MCF 10A (cell line): ENCODE measurements at regions not wholly inside any gene's neighbourhood (a gene's known extent, or its start where the extent isn't known, plus 50 kb on each side); places are given as distances from the start of the nearest gene placed in this dataset.
"Not testable (repeated sequence)": the region's sequence is repeated elsewhere in the genome, so short reads cannot be mapped to it uniquely, and the experiment has no call there.

Experiments
- BruUV-seq: library from RNA; stranded (reverse); fragments of 400-500 nt; replicated peaks from 2 replicates; lab custom pipeline; 2021; lab: Mats Ljungman, UMichigan
- CTCF ChIA-PET: fragments of 300-600 bp; sonication (Branson Sonifier 250); formaldehyde crosslinking; extraction: SDS; loops from one replicate; lab custom pipeline; 2021; ENCODE audit warnings: antibody characterized with exemption, inconsistent platforms; lab: Yijun Ruan, JAX
- POLR2A ChIA-PET: fragments of 300-600, 350-650 bp; sonication (Branson Sonifier 250); formaldehyde crosslinking; extraction: SDS; loops from one replicate; lab custom pipeline; 2020; ENCODE audit warnings: antibody characterized with exemption, inconsistent platforms; lab: Yijun Ruan, JAX
- DNase-seq: peaks from one replicate; pipeline ENCODE4 v3.0.0-alpha.2; 2018; ENCODE audit not compliant: unreplicated experiment
- H3K27ac Mint-ChIP-seq: one replicate; pipeline ENCODE4 v1.8.0; 2022; ENCODE audit warnings: mild to moderate bottlenecking, low read depth, mixed read lengths; ENCODE audit not compliant: unreplicated experiment
- H3K27me3 Mint-ChIP-seq: one replicate; pipeline ENCODE4 v1.8.0; 2022; ENCODE audit warnings: mixed read lengths; ENCODE audit not compliant: insufficient read depth, unreplicated experiment
- H3K36me3 Mint-ChIP-seq: one replicate; pipeline ENCODE4 v1.8.0; 2022; ENCODE audit warnings: mild to moderate bottlenecking, moderate library complexity, mixed read lengths; ENCODE audit not compliant: insufficient read depth, unreplicated experiment
- H3K4me1 Mint-ChIP-seq: one replicate; pipeline ENCODE4 v1.8.0; 2022; ENCODE audit warnings: mixed read lengths; ENCODE audit not compliant: insufficient read depth, unreplicated experiment
- H3K4me3 Mint-ChIP-seq: one replicate; pipeline ENCODE4 v1.8.0; 2022; ENCODE audit warnings: mild to moderate bottlenecking, moderate library complexity, mixed read lengths; ENCODE audit not compliant: unreplicated experiment
- H3K9me3 Mint-ChIP-seq: one replicate; pipeline ENCODE4 v1.8.0; 2022; ENCODE audit warnings: mixed read lengths; ENCODE audit not compliant: unreplicated experiment
- CTCF ChIP-seq: fragments of 200-600 bp; IDR thresholded peaks from one replicate; pipeline ENCODE4 v1.8.0; 2022; ENCODE audit warnings: antibody characterized with exemption, mild to moderate bottlenecking; ENCODE audit not compliant: unreplicated experiment
- intact Hi-C: fragments of 100-400 bp; cut with micrococcal nuclease; formaldehyde crosslinking; loops from 2 replicates; pipeline ENCODE4 v1.14.1; 2022

- DNase-seq: no peak
- Mint-ChIP-seq H3K36me3 (peaks cover 7% of the 10 kb centered on the region), H3K4me3 (no peak overlapping the region), H3K4me1 (no peaks in the 10 kb centered on the region), H3K27me3 (peaks cover 10% of the 10 kb centered on the region), H3K9me3 (peaks cover 18% of the 10 kb centered on the region), H3K27ac (no peak overlapping the region)
- no TSS peak for BruUV-seq
- intact Hi-C loops: no loop called here
- ChIA-PET POLR2A (no interaction called here), CTCF (interaction anchor here (0.7 to 1.0 kb wide), 4 partner anchors 11 to 1187 kb away, joined by 3 to 5 read pairs (median 4); no protein-coding TSS in a partner anchor)
- TF ChIP-seq CTCF: no peak
Observed at GRCh38 chr20:24855848-24856247, 93.2 kb upstream of the CST7 start.

- H3K4me3 Mint-ChIP-seq, H3K27ac Mint-ChIP-seq, H3K36me3 Mint-ChIP-seq, DNase-seq, CTCF ChIA-PET, POLR2A ChIA-PET, intact Hi-C loops, BruUV-seq, H3K4me1 Mint-ChIP-seq: not testable (repeated sequence)
- H3K27me3 Mint-ChIP-seq: peaks cover 12% of the 10 kb centered on the region
- peaks cover 18% of the 10 kb centered on the region for H3K9me3 Mint-ChIP-seq
Observed at GRCh38 chr20:24858500-24858899, 90.6 kb upstream of the CST7 start.

- intact Hi-C loops: no loop called here
- Mint-ChIP-seq H3K9me3 (peaks cover 18% of the 10 kb centered on the region), H3K4me1 (no peaks in the 10 kb centered on the region), H3K27me3 (peaks cover 12% of the 10 kb centered on the region), H3K27ac (no peak overlapping the region), H3K36me3 (peaks cover 11% of the 10 kb centered on the region), H3K4me3 (no peak overlapping the region)
- ChIA-PET POLR2A (no interaction called here), CTCF (interaction anchor here (0.6 kb wide), 1 partner anchor 11 kb away, joined by 4 read pairs; no protein-coding TSS in a partner anchor)
- TF ChIP-seq CTCF: no peak
- BruUV-seq: no TSS peak
- no peak for DNase-seq
Observed at GRCh38 chr20:24859539-24859938, 89.5 kb upstream of the CST7 start.

- CTCF ChIA-PET: interaction anchor here (0.8 kb wide), 1 partner anchor 68 kb away, joined by 3 read pairs; no protein-coding TSS in a partner anchor
- no peak for DNase-seq
- TF ChIP-seq CTCF: no peak
- intact Hi-C loops: no loop called here
- Mint-ChIP-seq H3K9me3 (peaks cover 17% of the 10 kb centered on the region), H3K27me3 (peaks cover 12% of the 10 kb centered on the region), H3K27ac (no peak overlapping the region), H3K4me1 (no peaks in the 10 kb centered on the region), H3K4me3 (no peak overlapping the region), H3K36me3 (peaks cover 11% of the 10 kb centered on the region)
- POLR2A ChIA-PET: interaction anchor here (0.6 kb wide), 1 partner anchor 14 kb away, joined by 3 read pairs; no protein-coding TSS in a partner anchor
- BruUV-seq: no TSS peak
Observed at GRCh38 chr20:24862186-24862585, 86.9 kb upstream of the CST7 start.
